ENCODE measurements at regions not wholly inside any gene's neighbourhood (a gene's known extent, or its start where the extent isn't known, plus 50 kb on each side); places are given as distances from the start of the nearest gene placed in this dataset.

DNA sequence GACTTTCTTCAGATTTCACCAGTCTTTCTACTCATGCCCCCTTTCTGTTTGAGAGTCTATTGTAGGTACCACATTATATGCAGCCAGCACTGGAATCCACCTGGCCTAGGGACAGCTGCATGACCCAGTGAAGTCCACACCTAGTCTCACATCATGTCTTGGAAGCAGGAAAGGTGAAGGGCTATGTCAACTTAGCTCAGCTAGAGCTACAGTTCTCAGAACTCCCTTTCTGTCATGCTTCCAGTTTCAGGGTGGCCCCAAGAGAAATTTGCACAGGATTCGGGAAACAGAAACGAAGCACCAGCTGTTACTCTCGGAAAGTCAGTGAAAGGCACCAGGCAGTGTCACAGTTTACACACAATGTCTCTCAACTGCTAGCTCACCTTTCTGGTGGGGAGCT, 51.6 kb upstream of the NLRP1 start:
- no peak for DNase-seq

DNA sequence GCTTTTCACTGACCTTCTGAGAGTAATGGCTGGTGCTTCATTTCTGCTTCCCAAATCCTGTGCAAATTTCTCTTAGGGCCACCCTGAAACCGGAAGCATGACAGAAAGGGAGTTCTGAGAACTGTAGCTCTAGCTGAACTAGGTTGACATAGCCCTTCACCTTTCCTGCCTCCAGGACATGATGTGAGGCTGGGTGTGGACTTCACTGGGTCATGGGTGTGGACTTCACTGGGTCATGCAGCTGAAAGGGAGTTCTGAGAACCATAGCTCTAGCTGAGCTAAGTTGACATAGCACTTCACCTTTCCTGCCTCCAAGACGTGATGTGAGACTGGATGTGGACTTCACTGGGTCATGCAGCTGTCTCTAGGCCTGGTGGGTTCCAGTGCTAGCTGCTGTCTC, 54.3 kb upstream of the NLRP1 start:
- DNase-seq, result no peak

DNA sequence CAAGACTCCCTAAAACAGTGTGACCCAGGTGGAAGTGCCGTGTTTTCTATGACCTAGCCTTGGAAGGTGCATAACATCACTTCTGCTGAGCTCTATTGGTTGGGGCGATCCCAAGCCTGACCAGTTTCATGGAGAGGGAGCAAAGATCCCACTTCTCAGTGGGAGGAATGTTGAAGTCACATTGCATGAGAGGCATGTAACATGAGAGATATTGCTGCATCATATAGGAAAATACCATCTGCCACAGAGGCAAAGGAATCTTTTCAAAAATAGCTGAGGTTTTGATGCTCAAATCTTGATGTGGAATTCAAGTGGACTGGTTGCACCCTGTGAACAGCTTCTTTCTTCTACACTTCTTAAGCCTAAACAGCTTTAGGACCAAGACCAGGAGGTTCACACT, 56.4 kb upstream of the NLRP1 start:
- DNase-seq, result no peak

DNA sequence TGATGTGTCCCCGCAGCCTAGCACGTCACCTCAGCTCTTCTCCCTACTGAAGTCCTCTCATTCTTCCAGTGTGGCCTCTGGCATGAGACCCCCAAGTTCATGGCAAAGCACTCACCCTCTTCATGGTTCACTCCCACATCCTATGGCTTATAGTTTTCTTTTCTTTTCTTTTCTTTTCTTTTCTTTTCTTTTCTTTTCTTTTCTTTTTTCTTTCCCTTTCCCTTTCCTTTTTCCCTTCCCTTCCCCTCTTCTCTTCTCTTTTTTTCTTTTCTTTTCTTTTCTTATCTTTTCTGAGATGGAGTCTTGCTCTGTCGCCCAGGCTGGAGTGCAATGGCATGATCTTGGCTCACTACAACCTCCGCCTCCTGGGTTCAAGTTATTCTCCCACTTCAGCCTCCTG, 58.4 kb upstream of the NLRP1 start:
- no peak for DNase-seq

DNA sequence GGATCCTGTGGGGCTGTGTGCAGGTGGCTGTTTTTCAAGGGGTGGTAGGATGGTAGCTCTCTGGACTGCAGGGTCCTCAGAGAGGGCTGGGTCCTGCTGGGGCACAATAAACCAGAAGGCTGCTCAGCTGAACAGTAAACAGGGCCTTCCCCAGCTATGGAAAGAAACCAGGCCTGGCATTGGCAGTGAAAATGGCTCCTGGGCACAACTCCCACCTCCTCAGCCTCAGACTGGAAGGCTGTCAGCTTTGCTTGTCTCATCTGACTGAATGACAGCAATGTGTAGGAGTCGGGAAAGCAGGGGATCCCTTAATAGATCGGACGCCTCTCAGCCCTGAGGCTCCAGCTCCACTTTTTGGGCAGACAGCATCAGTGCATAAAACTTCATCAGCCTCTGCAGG, 59.8 kb upstream of the NLRP1 start:
- DNase-seq, result no peak

DNA sequence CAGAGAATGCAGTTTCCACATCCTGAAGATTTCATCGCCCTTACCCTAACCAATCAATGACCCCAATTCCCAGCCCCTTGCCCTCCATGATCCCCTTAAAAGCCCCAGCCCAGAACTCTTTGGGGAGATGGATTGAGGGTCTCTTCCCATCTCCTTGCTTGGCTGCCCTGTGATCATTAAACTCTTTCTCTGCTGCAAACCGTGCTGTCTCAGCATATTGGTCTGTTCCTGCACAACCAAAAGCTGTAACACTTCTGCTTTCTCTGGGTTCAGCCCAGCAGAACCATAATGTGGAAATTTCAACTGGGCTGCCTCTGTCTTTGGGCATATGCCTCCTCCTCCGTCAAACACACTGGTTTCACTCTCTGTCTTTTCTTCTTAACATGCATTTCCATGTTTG, 67.0 kb upstream of the NLRP1 start:
- no peak for DNase-seq

DNA sequence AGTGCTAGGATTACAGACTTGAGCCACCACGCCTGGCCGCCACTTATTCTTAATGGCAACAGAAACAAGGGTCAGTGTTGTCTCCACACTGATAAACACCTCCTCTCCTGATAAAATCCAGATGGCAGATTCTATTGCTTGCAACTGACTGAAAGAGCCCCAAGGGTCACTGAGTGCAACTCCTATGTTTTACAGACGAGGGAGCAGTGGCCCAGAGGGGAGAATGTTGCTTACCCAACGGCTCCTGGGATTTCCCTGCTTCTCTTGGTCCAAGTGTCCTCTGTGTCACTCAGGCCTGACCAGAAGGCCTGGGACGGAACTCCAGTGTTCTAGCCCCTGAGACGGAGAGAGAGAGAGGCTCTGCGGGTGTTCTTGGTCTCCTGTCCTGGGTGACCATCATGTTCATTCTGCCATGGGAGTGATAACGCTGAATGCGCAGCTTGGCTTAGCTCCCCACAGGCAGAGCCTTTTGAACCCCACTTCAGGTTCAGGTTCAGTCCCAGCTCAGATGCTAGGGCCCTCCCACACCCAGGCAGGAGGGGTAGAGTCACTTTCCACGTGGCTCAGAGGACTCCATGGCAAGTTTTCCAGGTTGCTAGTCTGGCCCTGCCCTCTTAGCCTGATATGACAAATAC, 77.3 kb upstream of the NLRP1 start:
- no peak for DNase-seq

DNA sequence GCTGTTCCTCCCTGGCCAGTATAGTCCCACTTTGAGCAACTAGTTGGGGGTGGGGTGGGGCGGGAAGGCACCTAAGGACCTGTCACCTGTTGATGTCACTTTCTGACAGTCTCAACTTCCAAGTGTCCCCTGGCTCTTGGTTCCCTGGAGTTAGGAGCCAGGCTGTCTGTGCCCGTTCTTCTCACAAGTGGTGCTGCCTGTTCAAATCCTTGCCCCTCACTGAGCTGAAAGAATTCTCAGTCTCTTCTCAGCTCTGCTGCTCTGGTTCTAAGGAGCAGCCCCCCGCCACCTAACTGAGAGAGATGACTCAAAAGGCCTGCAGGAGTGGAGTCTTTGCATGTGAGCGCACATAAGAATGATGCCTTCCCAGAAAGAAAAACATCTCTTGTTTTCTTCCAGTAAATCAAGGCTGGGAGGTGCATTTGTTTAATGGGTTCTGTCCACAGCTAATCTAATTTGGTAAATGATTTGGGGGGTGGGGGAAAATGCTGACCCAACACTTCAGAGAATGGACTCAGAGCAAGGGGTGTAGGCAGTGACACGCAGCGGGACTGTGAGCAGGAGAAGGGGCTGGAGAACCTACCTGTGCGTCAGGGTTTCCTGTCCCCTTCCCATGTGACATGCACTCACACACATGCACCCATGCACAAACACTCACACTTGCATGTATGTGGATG, 78.2 kb upstream of the NLRP1 start:
- no peak for DNase-seq

DNA sequence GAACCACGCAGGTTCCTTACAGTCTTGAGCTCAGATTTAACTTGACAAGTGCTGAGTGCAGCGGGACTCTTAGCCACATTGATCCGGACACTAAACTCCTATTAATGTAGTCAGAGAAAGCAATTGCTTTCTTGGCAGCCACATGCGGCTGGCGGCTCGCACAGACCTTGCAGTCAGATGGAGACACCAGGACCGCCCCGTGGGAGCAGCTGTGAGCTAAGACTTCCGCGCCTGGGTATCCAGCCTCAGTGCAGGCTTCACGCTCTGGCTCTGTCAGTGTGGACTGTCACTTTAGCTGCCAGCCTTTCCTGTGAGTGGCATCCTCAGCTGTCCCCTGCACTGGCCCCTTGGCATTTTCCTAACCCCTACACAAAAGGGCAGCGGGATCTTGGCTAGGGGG, 80.9 kb upstream of the NLRP1 start:
- no peak for DNase-seq

DNA sequence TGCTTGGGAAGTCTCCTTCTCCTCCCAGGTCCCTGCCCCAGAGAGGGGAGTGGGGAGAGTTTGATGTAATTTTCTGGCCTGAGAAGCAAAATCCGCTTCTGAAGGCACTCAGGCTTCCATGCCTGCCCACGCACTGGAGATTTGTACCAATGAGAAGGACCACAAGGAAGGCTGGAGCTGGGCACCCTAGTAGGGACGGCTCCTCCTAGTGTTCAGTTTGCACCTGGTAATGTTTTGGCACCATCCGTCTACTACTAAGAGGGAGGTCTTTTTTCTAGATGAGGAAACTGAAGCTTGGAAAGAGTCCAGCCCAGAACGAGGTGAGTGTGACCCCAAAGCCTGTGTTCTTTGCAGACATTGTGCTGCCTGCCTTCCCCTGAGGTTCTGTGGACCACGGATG, 83.6 kb upstream of the NLRP1 start:
- no peak for DNase-seq

DNA sequence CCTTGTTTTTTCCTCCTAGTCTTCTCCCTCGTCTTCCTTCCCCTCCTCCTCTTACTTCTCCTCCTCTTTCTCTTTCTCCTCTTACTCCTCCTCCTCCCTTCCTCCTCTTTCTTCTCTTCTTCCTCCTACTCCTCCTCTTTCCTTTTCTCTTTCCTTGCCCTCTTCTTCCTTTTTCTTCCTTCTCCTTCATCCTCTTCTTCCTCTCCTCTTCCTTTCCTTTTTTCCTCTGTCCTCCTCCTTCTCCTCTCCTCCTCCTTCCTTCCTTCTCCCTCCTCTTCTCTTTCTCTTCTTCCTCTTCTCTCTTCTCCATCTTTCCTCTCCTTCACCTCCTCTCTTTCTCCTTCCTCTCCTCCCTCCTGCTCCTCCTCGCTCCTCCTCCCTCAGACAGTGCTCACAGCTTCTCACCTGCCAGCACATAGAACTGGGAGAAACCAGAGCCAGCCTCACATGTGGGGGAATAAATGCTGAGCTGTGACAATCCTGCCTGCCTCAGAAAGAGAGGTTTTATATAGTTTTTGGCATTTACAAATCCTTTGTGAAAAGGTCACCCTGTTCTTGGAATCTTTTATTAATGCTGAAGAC, 84.3 kb upstream of the NLRP1 start:
- DNase-seq, result no peak

DNA sequence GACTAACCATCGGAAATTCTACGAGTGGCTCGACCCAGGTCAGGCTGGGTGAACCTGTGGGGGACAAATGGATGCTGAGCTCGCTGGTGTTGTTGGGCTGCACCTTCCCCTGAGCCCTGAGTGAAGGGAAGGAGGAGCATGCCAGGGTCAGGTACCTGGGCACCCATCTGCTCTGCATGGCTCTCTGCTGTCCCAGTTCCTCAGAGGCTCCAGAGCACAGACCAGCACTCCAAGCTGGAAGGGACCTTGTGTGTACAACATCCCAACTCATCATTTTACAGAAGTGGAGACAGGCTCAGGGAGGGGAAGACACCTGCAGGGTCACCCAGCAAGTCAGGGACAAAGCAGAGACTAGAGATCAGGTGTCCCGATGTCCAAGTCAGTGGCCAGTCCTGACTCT, 84.9 kb upstream of the NLRP1 start:
- DNase-seq, result no peak

DNA sequence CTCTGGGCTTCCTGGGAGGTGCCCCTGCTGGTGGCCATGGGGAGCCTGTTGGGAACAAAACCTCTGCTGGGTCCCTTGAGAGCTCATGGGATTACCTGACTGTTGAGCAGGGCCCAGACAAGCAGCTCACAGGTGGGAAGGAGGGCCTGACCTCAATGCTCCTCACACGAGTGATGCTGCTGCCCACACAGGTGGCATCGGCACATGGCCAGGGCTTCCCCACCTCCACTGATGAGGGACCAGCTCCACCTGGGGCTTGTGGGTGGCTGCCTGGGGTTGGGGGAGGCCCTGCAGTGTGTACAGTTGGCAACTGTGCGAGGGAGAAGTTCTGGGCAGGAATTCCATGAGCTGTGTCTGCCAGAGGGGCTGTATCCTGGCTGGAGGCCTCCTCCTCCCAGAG, 87.8 kb upstream of the NLRP1 start:
- no peak for DNase-seq

DNA sequence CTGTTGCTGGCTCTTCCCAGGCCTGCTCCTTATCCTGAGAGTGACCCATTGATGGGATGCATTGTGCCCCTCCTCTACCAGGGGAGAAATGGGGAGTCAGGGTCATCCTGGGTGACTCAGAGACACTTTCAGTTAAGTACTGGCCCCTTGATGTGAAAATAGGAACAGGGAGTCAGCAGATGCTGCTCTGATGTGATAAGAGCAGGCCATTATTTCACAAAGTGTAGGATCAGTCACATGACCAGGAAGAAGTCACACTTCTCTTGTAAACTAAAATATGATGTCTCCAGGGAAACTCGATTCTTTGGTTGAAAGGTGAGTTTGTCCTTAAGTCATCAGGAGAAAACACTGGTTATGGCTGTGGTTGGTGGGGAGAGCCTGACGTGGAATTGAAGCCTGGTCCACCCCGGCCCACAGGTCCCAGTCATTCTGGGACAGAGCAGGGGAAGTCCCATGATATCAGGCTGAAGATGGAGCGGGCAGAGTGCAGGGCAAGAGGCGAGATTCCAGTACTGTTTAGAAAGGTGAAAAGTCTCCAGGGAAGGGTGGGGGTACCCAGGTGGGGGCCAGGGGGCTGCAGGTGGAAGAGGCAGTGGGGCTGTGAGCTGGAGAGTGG, 88.6 kb upstream of the NLRP1 start:
- no peak for DNase-seq

DNA sequence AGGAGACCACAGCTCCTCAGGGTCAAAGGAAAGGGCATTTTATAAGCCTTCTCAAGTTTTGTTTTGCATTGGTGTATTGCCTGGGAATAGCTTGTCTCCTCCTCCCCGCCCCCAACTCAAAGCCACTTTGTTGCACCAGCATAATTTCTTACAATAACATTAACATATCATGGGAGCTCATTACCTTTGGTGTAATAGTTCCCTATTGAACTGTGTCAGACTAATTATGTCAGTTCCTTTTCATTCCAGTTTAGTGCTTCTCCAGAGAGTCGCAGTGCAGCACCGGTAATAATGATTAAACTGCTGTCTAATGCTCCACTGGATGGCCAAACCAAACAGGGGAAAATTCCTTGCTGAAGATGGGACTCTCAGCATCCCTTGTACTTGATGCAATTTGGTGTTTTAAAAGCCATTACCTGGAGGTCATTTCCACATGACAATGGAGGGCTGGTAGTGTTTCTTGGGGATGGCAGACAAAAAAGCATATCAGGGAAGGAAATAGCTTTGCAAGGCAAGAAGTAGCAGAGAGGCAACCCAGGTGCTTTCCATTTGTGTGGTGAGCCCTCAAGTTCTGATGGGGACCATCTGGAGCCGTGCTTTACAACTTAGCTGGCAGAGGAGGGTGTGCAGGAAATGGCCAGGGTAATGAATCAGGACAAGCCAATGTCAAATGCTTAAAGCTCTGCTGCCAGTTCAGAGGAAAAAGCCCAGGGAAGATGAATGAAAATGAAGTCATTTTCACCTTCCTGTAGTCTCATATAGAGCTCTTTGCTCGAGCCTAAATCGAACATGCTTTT, 91.5 kb upstream of the NLRP1 start:
- DNase-seq, result no peak

DNA sequence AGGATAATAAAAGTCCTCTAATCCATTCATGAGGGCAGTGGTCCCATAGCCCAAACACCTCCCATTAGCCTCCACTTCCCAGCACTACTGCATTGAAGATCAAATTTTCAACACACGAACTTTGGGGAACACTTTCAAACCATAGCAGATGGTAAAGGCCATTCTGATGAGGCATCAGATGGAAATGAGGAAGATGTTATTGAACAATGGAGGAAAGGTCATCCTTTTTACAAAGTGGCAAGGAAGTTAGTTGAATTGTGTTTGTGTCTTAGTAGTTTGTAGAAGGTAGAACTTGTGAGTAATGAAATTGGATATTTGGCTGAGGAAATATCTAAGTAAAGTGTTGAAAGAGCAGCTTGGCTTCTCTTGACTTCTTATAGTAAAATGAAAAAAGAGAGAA, 93.3 kb upstream of the NLRP1 start:
- no peak for DNase-seq

DNA sequence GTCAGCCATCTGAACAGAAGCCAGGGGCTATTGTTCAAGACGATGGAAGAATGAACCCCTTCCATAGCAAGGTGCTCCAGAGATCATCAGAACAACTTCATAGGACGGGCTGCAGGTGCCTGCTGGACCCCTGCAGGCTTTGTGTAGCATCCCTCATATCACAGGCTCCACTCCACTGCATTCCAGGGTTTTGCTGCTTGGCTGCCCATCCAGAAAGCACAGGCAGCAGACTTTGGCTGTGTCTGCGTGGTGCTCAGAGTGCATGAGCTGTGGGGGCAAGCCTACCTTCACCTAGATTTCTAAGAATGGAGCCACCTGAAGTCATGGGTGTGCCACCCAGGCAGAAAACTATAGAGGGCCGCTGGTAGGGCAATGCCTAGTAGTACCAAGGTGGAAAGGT, 93.9 kb upstream of the NLRP1 start:
- DNase-seq, result no peak

DNA sequence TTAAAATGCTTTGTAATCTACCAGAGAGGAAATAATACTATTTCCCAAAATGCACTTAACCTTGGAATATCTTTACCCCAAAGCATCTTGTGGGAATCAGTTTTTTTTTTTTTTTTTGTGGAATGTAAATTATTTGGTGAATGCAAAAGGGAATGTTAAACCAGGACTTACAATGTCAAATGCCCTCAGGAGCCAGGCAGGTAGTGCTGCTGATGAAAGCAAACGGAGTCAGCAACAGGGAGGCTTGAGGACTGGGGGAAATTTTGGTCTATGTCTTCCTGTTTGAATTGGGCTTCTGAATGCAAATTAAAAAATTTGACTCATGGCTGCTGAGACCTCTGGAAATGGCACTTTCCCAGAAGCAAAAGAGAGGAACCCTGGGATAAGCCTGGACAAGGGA, 96.5 kb upstream of the NLRP1 start:
- DNase-seq, result no peak

DNA sequence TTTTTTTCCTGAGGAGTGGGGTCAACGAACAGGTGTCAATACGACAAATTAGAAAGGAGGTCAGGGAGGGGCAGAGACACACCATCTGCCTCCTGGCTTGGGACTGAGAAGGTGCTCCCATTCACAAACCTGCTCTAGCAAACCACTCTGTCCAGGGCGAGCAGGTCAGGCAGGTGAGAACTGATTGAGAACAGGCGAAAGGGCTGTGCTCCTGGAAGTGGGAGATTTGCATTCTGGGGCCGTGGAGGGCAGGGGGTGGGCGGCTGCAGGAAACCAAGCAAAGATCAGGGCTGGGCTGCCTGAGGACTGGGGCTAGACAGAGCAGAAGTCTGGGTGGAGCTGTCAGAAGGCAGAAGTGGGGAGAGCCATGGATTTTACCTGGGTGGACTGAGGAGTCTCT, 98.9 kb upstream of the NLRP1 start:
- DNase-seq, result no peak

DNA sequence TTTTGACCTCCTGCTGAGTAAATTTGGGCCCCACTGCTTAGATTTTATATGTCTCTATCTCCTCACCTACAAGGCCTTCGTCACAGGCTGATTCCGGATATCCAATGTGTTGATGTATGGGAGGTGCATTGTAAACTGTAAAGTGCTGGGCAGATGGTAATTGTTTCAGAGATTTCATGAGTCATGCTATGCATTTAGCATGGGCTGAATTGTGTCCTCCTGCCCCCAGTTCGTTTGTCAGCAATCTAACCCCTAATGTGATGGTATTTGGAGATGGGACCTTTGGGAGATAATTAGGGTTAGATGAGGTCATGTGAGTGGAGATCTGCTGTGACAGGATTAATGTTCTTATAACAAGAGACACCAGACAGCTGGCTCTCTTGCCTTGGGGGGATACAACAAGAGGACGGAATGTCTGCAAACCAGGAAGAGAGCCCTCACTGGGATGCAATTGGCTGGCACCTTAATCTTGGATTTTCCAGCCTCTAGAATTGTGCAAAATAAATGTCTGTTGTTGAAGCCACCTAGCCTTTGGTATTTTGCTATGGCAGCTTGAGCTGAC, 101.8 kb upstream of the NLRP1 start:
- DNase-seq, result no peak

DNA sequence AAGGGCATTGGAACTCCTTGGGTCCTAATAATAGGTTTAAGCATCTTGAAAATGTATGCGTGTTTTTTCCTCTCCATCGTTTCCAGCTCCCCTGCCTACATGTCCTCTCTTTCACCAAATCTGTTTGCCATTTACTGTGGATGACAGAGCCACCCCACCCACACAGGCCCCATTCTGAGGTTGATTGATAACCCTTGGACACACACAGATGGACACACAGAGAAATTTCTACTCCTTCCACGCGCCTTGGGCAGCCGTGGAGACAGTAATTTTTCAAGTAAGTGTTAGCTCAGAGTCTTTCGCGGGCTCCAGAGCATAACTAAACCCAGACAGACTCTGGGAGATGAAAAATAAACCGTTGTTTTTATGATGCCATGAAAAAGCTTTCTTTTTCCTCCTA, 103.3 kb upstream of the NLRP1 start:
- no peak for DNase-seq

DNA sequence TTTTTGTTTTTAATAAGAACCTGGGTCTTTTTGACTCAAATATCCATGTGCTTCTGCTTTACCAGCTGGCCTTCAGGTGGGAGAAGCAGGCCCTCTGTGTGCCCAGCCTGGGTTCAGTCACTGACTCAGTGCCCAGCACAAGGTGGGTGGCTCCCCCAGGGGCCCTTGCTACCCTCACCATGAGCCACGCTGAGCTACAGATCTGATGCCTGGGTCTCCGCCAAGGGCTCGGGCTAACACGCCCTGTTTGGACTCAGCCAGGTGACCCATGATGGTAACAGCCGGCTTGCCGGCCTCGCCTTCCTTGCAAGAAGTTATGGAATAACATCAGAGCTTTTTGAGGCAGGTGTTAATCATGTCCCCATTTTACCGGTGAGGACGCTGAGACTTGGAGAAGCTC, 109.5 kb upstream of the NLRP1 start:
- DNase-seq, result no peak

DNA sequence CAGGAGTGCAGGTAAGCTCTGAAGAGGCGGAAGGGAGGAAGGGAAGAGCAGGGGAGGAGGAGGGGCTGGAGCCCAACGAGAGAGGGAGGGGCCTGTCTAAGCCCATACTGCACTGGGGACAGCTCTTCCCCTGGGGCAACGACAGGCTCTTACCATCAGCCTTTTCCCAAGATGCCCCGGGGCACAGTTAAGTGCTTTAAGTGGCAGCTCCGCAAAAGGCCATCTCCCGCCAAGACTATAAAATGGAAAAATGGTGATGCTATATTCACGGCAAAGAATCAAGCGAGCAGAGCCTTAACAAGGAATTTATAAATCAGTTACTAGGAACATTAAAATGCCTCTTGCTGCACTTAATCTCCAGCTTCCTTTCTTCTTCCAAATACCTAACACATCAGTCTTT, 110.2 kb upstream of the NLRP1 start:
- DNase-seq, result no peak
